Colon (tissue), 2 donors: ENCODE measurements at regions not wholly inside any gene's neighbourhood (a gene's known extent, or its start where the extent isn't known, plus 50 kb on each side); places are given as distances from the start of the nearest gene placed in this dataset.

ENCODE experiments used
- FAIRE-seq: peaks from 2 replicates; lab custom pipeline; 2012; peaks lifted over from hg19 to GRCh38; lab: Jason Lieb, UNC
- donor health status: control.
- donor health status: control.

GRCh38 chr3:23152989-23153388 is 50.1 kb upstream of the UBE2E2 start:
- FAIRE-seq, result no peak
